NOMO-1 (cell line): ENCODE measurements at regions not wholly inside any gene's neighbourhood (a gene's known extent, or its start where the extent isn't known, plus 50 kb on each side); places are given as distances from the start of the nearest gene placed in this dataset.
"Not testable (repeated sequence)": the region's sequence is repeated elsewhere in the genome, so short reads cannot be mapped to it uniquely, and the experiment has no call there.

Source experiments
- DNase-seq, 2 experiments: peaks; one replicate each; lab custom pipeline; 2025; ENCODE audit not compliant: unreplicated experiment in 2 of 2; lab: John Stamatoyannopoulos, UW

DNA sequence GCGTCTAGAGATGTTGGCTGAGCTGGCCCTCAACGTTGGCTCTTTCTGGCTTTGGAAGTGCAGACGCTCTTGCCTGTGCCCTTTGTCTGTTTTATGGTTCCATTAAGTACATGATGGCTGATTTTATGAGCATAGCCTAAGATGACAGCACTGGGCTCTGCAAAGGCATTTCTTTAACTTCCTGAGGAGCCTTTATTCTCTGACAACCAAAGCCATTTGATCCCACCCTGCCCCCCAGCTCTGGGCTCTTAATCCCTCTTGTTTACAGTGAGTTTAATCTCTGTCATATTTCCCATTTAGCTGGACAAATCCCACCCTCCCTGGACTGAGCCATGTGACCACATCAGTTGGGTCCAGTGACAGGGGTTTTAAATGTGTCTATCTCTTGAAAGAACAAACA is 195.9 kb downstream of the ACKR3 start:
- DNase-seq, result no peak

DNA sequence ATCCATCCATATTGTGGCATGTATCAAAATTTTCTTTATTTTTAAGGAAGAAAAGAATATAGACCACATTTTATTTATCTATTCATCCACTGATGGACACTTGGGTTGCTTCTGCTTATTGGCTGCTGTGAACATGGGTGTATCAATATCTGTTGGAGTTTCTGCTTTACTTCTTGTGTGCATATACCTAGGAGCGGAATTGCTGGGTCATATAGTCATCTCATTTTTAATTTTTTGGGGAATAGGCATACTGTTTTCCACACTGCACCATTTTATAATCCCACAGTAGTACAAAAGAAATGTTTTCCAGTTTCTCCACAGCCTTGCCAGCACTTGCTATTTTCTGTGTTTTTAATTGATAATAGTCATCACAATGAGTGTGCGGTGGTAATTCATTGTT is 197.2 kb downstream of the ACKR3 start:
- no peak for DNase-seq

DNA sequence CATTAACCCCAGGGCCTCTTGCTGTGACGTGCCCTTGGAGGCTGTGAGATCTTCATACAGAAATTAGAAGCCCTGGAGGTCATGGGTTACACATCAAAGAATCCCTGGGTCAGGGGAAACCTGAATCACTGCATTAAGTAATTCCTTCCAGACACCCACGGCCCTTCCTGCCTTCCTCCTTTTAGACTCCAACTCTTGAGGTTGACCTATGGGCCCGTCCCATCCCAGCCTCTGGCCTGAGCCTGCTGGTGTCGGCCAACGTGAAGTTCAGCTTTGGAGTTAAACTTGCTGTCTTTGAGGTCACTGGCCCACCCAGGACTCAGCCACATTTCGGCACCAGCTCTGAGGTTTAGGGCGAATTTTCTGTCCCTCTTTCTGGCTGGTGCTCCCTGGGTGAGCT is 198.3 kb downstream of the ACKR3 start:
- no peak for DNase-seq

DNA sequence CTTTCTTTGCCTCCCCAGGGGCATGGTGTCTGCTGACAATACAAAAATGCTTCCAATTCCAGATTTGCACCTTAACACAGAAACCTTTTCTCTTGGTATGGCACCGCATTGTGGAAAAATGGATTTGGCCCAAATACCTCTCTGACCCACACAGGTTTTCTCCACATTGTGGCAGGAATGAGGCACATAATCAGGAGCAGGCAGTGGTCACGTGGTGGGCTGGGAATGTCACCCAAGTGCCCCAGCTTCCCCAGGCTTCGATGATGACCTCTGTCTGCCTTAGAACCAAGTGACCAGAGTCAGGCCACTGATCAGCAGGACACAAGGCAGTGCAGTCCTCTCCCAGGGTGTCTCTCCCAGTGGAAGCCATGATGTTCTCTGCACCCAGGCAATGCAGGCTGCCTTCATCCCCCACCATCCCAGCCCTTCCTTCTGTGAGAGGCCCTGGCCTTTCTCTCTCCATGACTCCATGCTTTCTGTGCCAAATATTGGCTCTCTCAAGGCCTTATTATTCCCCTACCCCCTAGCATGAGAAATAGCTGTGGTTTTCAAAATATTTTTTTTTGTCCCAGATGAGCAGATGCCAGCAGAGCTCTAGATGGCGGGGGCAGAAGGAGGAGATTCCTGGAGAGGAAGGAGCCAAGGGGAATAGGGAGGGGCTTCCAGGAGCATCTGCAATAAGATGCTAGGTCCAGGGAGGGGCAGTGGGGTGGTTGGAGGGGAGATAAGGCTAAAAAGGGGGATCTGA is 198.9 kb downstream of the ACKR3 start:
- DNase-seq, result no peak

DNA sequence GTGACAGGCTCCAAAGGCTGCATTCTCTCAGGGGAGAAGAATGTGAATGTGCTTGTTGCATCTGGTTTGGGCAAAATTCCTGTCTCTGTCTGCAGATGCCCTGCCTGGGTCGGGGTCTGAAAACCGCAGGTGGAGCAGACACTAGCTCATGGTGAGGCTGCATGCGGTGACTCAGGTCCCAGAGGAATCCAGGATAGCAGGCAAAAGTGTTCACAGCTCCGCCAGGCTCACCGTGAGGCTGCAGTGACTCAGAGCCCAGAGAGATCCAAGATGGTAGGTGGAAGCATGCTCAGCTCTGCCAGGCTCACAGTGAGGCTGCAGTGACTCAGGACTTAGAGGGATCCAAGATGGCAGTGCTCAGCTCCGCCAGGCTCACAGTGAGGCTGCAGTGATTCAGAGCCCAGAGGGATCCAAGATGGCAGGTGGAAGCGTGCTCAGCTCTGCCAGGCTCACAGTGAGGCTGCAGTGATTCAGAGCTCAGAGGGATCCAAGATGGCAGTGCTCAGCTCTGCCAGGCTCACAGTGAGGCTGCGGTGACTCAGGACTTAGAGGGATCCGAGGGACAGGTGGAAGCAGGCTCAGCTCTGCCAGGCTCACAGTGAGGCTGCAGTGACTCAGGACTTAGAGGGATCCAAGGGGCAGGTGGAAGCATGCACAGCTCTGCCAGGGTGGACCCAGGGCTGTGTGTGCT is 200.5 kb downstream of the ACKR3 start:
- DNase-seq, result no peak

DNA sequence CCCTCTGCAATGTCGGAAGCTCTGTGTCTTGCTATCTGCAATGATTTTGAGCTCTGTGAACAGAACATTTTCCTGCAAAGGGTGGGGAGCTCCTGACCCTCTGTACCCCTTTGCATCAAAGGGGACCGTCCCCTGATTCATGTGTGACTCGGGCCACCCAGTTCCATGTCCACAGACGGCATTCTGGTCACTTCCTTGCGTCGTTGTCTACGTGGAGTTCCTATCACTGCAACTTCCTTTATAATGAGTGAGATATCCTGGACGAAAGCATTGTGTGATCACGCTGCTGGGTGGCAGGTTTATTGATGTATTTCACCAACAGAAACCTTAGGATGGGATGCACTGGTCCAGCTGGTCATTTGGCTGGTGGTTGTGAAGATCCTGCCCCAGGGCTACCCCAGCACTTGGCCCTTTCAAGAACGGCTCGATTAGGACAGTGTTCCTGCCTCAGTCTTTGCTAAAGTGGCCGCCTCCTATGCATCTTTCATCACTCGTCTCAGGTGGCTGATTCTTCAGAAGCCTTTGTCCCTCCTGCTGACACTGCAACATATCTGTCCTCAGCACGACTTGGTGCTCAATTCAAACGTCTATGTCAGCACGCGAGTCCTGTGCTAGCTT is 202.7 kb downstream of the ACKR3 start:
- DNase-seq, result no peak

DNA sequence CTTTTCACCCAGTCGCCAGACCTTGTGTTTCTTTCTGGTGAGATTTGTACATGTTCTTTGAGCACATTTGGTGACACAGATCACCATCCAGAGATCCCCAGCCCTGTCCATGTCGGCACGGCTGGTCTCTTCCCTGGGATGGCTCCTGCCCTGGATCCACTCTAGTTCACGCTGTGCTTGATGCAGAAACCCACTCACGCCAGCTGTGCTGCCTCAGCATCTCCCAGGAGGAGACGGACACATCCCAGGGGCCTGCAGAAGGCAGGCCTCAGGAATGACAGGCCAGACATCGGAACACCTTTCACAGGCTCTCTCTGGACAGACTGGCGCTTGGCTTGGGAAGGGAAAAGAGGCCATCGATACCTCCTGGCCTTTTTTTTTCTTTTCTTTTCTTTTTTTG is 203.6 kb downstream of the ACKR3 start:
- no peak for DNase-seq

DNA sequence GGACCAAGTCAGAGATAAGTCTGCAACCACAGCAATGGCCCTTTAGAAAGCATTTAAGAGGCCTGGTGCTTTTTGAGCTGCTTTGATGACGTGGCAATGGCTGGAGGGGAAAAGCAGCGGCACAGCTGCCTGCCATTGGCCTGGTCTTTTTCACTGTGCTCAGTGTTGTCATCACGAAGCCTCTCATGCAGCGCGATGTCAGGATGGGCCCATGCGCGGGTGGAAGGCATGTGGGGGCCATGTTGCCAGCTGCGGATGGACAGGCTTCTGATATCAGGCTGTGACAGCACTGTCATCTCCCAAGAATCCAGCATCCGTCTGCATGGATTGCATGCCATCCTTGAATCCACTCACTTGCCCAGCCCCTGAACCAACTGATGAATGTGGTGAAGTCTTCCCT is 204.5 kb downstream of the ACKR3 start:
- no peak for DNase-seq

DNA sequence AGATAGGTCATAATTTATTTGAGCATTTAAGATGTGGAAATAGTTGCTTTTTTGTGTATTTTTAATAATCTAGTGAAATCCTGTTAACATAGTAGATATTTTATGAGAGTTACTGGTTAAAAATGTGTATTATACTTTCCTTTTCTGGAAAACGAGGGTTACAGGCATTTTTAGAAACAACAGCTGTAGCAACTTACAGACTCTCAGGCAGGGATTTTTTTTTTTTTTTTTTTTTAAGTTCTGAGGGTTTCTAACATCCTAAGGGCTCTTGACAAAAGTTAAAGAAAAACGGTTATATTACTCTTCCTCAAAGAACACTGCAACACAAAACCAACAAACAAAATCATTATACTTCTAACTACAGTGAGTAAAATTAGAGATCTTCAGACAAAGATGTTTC is 205.9 kb downstream of the ACKR3 start:
- DNase-seq, result no peak

DNA sequence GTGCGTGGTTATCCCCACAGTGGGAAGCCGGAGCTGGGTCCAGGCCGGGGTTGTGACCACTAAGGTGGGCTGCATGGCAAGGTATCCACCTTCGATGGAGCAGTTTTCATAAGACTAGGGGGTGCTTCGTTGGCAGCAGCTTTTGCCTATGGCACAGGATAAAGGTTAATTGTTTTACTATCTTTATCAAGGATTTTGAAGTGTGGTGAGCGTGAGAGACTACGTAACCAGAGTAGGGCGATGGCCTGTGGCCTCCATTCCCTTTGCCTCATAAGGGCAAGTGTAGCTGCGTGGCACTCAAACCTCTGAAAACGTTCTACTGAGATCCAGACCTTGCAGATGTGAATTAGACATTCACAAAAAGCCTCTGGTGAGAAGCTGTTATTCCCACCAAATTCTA is 206.6 kb downstream of the ACKR3 start:
- no peak for DNase-seq

DNA sequence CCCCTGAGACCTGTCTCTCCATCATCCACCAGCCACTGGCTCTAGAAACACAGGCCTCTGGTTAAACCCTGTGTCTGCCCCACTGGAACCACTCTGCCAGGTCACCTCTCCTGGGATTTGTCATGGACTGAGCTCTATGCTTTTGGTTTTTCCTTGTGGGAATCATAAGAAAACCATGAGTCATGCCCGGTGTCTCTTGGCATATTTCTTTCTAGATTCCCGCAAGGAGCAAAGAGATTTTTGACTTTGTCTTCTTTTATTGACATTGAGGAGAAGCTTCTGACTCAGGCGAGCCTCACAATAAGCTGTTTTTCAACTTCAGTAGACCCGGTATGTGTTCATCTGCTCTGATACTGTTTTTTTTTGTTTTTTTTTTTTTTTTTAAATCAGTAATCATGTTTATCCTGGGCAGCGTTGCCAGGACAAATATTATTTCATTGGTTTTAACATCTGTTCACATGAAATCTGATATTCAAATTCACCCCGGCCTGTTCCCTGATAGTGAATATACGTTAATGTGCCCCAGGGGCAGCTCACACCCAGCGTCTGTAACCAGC is 207.1 kb downstream of the ACKR3 start:
- DNase-seq, result no peak

DNA sequence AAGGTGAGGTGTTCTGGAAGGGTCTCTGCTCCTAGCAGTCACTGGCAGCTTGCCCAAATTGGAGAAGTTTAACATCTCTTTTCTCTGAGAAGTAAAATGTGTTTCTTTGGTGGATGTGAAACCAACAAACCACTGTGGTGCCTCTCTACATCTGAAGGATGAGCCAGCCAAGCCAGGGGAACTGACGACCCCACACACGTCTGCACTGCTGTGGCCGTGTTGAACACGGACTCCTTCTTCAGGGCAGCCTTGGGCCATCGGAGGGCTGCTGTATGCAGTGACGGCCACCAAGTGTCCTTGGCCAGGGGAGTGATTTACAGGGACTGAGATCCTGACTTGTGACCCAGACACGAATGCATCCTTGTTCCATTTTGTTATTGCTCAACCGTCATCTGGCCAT is 207.8 kb downstream of the ACKR3 start:
- no peak for DNase-seq

DNA sequence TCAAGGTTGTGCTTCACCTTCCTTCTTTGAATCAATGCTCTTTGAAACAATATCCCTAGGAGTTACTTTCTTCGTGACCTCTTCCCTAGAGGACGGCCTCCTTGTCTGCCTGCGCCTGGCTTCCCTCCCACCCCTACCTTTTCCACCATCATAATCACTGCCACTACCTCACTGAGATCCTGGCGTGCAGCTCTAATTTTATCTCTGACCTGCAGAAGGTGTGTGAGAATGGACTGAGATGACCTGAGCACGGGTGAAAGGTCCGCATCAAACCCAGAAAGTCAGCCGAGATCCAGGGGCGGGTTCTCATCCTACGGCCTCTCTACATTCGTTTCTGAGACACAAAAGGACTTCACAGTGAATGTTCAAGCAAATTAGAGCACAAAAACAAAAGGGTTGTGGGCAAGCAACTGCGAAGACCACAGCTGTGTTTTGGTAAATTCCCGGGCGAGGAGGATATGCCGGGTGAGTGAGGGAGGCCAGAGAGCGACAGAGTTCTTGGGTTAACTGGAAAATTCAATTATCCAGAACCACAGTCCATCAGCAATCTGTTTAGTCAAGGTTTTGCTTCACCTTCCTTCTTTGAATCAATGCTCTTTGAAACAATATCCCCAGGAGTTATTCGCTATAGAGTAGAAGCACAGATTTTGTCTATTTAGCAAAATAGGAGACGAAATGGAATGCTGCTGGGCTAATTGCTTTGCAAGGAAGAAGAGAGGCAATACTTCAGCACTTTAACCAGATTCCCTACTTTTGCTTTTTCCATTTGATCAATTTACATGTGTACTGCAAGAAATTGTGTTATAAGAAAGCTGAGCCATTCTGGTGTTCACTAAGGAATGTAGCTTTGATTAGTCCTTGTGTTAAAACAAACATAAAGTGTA is 212.6 kb downstream of the ACKR3 start:
- no peak for DNase-seq

DNA sequence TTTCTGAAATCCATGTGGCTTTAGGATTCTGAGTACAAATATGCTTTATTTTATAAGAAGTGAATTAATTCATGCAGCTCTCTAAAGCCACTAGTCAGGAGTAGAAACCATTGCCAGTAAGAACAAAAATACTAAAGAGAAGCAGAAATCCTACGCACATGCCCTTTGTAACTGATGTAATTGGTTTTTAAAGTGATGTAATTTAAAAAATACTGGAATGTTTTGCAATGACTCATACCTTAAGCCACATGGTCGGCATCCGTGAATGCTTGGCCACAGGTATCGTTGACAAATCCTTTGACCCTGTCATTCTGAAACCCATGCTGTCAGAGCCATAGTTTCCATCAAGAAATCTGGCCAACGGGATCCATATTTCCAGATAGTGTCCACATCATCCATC is 213.3 kb downstream of the ACKR3 start:
- no peak for DNase-seq

DNA sequence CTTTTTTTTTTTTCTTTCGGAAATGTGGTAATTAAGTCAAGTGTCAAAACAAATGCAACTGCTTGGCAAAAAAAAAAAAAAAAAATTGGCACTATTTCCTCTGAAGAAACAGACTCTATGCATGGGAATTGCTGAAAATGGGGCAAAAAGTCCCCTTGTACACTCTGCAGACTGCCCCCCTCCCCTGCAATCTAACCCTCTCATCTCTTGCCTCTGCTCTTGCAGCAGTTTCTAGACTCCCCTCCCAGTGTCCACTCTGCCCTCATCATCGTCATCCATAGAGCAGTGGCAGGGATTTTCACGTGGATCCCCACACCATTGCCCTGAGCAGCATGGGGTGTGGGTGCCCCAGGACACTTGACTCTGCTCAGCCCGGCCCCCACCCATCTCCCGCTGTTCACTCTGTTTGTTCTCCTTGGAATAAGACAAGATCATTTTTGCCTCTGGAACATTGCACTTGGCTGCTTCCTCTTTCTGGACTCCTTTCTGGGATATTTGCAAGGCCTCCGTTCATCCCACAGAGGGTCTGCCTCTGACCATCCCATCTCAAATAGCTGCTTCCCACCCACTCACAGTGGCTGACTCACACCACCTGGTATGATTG is 213.9 kb downstream of the ACKR3 start:
- no peak for DNase-seq

DNA sequence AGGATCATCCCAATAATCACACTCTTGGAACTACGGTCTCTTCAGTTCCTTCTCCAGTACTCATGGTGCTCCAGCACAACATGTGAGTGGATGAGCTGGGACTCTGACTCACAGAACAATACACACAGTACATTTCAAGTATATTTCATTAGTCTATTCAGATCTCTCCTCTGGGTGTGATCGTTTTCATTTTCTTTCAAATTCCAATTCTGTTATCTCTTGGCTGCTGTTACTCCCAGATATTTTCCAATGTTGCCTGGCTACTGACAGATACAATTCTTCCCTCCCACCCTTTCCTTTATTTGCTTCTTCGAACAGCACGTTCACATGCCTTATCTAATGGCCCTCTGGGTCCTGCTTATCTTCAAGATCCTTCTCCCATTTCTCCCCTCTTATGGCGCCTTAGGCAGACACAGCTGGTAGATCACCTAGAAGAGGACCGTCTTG is 216.0 kb downstream of the ACKR3 start:
- DNase-seq, result no peak

DNA sequence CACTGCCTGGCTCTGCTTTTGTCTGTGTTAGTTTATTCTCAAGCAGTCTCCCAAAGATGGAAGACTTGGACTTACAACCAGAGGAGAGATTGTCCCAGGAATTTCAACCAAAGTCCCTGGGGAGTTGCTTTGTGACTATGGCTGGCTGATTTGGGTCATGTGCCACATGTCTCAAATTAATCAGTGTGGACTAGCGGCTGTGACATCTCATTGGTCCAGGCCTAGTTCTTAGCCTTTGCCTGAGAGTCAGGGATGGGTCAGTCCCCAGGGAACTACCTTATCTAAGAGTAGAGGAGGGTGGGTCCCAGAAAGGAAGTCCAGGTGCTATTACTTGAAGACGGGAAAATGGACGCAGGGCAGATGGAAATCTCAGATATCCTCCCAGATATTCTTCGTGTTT is 217.1 kb downstream of the ACKR3 start:
- DNase-seq, result no peak

DNA sequence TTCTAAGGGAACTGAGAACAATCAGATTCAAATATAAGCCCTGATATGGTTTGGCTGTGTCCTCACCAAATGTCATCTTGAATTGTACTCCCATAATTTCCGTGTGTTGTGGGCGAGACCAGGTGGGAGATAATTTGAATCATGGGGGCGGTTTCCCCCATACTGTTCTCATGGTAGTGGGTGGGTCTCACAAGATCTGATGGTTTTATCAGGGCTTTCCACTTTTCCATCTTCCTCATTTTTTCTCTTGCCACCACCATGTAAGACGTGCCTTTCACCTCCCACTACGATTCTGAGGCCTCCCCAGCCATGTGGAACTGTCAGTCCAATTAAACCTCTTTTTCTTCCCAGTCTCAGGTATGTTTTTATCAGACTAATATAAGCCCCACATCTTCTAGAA is 217.8 kb downstream of the ACKR3 start:
- not testable (repeated sequence) for DNase-seq

DNA sequence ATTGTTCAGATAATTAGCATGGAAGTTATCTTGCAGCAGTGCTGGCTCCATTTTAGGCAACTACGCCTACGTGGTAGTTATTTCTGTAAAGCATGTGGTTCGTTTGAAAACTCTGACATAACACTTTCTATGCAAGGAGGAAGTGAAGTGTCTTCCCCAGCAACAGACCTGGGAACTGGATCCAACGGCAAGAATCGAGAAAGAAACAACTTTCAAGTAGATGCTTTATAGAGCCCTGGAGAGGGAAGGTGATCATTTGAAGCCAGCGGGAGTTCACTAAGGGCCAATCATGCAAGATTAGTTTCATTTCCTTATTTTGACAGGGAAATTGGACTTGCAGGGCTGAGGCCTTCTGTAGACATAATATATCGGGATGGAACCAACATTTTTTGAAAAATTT is 218.3 kb downstream of the ACKR3 start:
- peak; percentile 92 to 97 for DNase-seq

DNA sequence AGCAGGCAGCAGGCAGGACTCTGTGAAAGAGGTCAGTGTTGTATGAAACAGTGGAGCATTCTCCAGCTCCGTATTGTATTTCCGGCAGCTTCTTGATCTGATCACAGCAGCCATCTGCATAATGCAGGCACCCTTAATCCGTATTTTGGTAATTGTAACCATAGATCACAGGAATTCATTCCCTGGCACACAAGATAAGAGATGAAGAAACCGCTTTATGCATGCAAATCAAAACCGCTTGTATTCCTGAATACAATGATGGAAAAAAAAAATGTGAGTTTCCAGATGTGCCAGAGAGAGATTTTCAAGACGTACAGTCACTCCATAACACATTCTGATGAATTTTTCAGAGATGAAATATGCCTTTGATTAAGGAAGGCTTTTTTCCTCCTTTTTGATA is 221.3 kb downstream of the ACKR3 start:
- no peak for DNase-seq
